ENCODE measurements at regions not wholly inside any gene's neighbourhood (a gene's known extent, or its start where the extent isn't known, plus 50 kb on each side); places are given as distances from the start of the nearest gene placed in this dataset.
A peak's percentile ranks its signal among the peaks of the same experiment; 100 is the strongest.

DNA sequence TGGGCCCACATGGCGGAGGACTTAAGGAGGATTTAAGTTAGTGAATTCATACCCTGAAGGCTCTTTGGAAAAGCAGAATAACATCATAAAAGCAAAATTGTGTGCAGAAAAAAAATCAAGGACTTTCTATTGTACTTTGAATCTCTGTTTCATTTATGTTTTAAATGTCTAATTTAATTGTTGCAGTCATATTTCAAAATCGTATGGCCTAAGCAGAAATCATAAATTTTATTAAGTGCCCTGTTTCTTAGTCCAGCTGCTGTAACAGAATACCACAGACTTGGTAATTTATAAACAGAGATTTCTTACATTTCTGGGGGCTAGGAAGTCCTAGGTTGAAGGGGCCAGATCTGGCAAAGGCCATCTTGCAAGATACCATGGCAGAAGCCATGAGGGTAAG lies 555.6 kb downstream of the LTN1 start:
- no peak overlapping the region for H3K4me2 ChIP-seq
- TF ChIP-seq STAT1 (IDR thresholded peaks at IDR 0.05; ENCODE audit: unreplicated experiment) (no peak), CREB1 (CRISPR knock-in tag; IDR thresholded peaks at IDR 0.05; ENCODE audit: low read depth) (no peak)
- H3F3A ChIP-seq (replicated peaks; ENCODE audit: low read depth), result no peaks in the 10 kb centered on the region
- H3K4me1 Mint-ChIP-seq, result no peaks in the 10 kb centered on the region
- H3K79me2 ChIP-seq (replicated peaks; ENCODE audit: insufficient read depth), result no peaks in the 10 kb centered on the region
- no peak overlapping the region for H3K27ac ChIP-seq (ENCODE audit: low read depth)
- no peak overlapping the region for H3K4me3 Mint-ChIP-seq
- no peak for DNase-seq (ENCODE audit: low spot score)
- H3K36me3 ChIP-seq (ENCODE audit: insufficient read depth), result no peaks in the 10 kb centered on the region
- H3K27ac Mint-ChIP-seq, result no peak overlapping the region
- no peaks in the 10 kb centered on the region for H3K27me3 ChIP-seq (ENCODE audit: insufficient read depth)
- H3K9me3 Mint-ChIP-seq, result no peaks in the 10 kb centered on the region
- H4K20me1 ChIP-seq (replicated peaks; ENCODE audit: insufficient read depth), result no peaks in the 10 kb centered on the region
- peaks cover 4% of the 10 kb centered on the region for H3K27me3 Mint-ChIP-seq (ENCODE audit: insufficient read depth, low read depth, poor library complexity)
- no peak overlapping the region for H3K4me3 ChIP-seq
- 0 out of 2 replicates have a peak, but pooled peaks cover 2% of the 10 kb centered on the region for H3K9me2 ChIP-seq (ENCODE audit: insufficient read depth)
- H3K36me3 Mint-ChIP-seq (ENCODE audit: low read depth), result no peaks in the 10 kb centered on the region
- no peak overlapping the region for H2AFZ ChIP-seq
- ATAC-seq, result no peak
- H3K4me1 ChIP-seq (ENCODE audit: insufficient read depth), result no peaks in the 10 kb centered on the region

DNA sequence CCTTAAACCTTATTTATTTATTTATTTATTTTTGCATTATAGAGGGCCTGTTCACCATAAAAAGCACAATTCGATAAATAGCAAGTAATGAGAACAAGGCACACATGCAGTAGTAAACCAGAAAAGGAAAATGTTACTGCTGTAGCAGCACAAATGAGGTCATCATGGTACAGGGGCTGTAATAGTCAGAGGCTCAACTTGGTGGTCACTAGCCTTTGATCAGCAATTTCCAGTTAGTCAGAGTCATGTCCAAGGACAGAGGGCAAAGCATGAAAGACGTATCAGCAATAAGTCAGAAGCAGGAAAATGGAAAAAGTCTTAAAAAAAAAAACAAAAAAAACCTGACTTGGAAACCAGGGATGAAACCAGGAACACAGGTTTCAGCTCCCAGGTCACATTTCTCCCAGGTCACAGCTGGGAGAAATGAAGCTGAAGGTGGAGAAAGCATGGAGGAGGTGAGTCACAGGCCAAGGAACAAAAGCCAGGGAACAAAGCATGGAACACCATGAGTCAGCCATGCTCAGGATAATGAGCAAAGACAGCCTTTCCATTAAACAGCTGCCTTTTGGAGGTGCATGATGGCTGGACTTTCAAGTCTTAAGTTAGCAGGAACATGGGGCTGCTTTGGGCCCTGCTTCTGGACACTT lies 556.3 kb downstream of the LTN1 start:
- 0 out of 2 replicates have a peak overlapping the region, but pooled peaks have one; percentile 7 for H2AFZ ChIP-seq
- peaks cover 5% of the 10 kb centered on the region; the same call in 1 of the 2 replicates for H3K9me2 ChIP-seq (ENCODE audit: insufficient read depth)
- H4K20me1 ChIP-seq (replicated peaks; ENCODE audit: insufficient read depth), result no peaks in the 10 kb centered on the region
- H3K27me3 ChIP-seq (ENCODE audit: insufficient read depth), result no peaks in the 10 kb centered on the region
- Mint-ChIP-seq H3K9me3 (no peaks in the 10 kb centered on the region), H3K4me1 (no peaks in the 10 kb centered on the region), H3K4me3 (no peak overlapping the region), H3K36me3 (ENCODE audit: low read depth) (no peaks in the 10 kb centered on the region), H3K27ac (no peak overlapping the region; the same call in 1 of the 2 replicates), H3K27me3 (ENCODE audit: insufficient read depth, low read depth, poor library complexity) (peaks cover 4% of the 10 kb centered on the region)
- H3F3A ChIP-seq (replicated peaks; ENCODE audit: low read depth), result no peaks in the 10 kb centered on the region
- DNase-seq (ENCODE audit: low spot score), result no peak
- H3K4me3 ChIP-seq, result no peak overlapping the region
- no peaks in the 10 kb centered on the region for H3K79me2 ChIP-seq (replicated peaks; ENCODE audit: insufficient read depth)
- ATAC-seq, result no peak
- no peaks in the 10 kb centered on the region for H3K36me3 ChIP-seq (ENCODE audit: insufficient read depth)
- no peak overlapping the region for H3K4me2 ChIP-seq
- no peaks in the 10 kb centered on the region for H3K4me1 ChIP-seq (ENCODE audit: insufficient read depth)
- H3K27ac ChIP-seq (ENCODE audit: low read depth), result no peak overlapping the region
- TF ChIP-seq EZH2 (IDR thresholded peaks at IDR 0.05; ENCODE audit: low read depth, unreplicated experiment) (no peak), CREB1 (CRISPR knock-in tag; IDR thresholded peaks at IDR 0.05; ENCODE audit: low read depth) (no peak), STAT1 (IDR thresholded peaks at IDR 0.05; ENCODE audit: unreplicated experiment) (no peak), NANOG (IDR thresholded peaks at IDR 0.05; ENCODE audit: borderline replicate concordance) (no peak), ZNF114 (CRISPR knock-in tag; IDR thresholded peaks at IDR 0.05) (no peak), EZH2phosphoT487 (IDR thresholded peaks at IDR 0.05; ENCODE audit: unreplicated experiment) (no peak), JUNB (IDR thresholded peaks at IDR 0.05; ENCODE audit: unreplicated experiment) (no peak)
- TF ChIP-seq, protein P1, sequence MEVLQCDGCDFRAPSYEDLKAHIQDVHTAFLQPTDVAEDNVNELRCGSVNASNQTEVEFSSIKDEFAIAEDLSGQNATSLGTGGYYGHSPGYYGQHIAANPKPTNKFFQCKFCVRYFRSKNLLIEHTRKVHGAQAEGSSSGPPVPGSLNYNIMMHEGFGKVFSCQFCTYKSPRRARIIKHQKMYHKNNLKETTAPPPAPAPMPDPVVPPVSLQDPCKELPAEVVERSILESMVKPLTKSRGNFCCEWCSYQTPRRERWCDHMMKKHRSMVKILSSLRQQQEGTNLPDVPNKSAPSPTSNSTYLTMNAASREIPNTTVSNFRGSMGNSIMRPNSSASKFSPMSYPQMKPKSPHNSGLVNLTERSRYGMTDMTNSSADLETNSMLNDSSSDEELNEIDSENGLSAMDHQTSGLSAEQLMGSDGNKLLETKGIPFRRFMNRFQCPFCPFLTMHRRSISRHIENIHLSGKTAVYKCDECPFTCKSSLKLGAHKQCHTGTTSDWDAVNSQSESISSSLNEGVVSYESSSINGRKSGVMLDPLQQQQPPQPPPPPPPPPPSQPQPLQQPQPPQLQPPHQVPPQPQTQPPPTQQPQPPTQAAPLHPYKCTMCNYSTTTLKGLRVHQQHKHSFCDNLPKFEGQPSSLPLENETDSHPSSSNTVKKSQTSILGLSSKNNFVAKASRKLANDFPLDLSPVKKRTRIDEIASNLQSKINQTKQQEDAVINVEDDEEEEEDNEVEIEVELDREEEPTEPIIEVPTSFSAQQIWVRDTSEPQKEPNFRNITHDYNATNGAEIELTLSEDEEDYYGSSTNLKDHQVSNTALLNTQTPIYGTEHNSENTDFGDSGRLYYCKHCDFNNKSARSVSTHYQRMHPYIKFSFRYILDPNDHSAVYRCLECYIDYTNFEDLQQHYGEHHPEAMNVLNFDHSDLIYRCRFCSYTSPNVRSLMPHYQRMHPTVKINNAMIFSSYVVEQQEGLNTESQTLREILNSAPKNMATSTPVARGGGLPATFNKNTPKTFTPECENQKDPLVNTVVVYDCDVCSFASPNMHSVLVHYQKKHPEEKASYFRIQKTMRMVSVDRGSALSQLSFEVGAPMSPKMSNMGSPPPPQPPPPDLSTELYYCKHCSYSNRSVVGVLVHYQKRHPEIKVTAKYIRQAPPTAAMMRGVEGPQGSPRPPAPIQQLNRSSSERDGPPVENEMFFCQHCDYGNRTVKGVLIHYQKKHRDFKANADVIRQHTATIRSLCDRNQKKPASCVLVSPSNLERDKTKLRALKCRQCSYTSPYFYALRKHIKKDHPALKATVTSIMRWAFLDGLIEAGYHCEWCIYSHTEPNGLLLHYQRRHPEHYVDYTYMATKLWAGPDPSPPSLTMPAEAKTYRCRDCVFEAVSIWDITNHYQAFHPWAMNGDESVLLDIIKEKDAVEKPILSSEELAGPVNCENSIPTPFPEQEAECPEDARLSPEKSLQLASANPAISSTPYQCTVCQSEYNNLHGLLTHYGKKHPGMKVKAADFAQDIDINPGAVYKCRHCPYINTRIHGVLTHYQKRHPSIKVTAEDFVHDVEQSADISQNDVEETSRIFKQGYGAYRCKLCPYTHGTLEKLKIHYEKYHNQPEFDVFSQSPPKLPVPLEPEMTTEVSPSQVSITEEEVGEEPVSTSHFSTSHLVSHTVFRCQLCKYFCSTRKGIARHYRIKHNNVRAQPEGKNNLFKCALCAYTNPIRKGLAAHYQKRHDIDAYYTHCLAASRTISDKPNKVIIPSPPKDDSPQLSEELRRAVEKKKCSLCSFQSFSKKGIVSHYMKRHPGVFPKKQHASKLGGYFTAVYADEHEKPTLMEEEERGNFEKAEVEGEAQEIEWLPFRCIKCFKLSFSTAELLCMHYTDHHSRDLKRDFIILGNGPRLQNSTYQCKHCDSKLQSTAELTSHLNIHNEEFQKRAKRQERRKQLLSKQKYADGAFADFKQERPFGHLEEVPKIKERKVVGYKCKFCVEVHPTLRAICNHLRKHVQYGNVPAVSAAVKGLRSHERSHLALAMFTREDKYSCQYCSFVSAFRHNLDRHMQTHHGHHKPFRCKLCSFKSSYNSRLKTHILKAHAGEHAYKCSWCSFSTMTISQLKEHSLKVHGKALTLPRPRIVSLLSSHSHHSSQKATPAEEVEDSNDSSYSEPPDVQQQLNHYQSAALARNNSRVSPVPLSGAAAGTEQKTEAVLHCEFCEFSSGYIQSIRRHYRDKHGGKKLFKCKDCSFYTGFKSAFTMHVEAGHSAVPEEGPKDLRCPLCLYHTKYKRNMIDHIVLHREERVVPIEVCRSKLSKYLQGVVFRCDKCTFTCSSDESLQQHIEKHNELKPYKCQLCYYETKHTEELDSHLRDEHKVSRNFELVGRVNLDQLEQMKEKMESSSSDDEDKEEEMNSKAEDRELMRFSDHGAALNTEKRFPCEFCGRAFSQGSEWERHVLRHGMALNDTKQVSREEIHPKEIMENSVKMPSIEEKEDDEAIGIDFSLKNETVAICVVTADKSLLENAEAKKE (CRISPR knock-in tag; IDR thresholded peaks at IDR 0.05), result no peak
- TF ChIP-seq, protein P2, sequence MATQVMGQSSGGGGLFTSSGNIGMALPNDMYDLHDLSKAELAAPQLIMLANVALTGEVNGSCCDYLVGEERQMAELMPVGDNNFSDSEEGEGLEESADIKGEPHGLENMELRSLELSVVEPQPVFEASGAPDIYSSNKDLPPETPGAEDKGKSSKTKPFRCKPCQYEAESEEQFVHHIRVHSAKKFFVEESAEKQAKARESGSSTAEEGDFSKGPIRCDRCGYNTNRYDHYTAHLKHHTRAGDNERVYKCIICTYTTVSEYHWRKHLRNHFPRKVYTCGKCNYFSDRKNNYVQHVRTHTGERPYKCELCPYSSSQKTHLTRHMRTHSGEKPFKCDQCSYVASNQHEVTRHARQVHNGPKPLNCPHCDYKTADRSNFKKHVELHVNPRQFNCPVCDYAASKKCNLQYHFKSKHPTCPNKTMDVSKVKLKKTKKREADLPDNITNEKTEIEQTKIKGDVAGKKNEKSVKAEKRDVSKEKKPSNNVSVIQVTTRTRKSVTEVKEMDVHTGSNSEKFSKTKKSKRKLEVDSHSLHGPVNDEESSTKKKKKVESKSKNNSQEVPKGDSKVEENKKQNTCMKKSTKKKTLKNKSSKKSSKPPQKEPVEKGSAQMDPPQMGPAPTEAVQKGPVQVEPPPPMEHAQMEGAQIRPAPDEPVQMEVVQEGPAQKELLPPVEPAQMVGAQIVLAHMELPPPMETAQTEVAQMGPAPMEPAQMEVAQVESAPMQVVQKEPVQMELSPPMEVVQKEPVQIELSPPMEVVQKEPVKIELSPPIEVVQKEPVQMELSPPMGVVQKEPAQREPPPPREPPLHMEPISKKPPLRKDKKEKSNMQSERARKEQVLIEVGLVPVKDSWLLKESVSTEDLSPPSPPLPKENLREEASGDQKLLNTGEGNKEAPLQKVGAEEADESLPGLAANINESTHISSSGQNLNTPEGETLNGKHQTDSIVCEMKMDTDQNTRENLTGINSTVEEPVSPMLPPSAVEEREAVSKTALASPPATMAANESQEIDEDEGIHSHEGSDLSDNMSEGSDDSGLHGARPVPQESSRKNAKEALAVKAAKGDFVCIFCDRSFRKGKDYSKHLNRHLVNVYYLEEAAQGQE (IDR thresholded peaks at IDR 0.05; ENCODE audit: unreplicated experiment), result no peak
- TF ChIP-seq, protein P3, sequence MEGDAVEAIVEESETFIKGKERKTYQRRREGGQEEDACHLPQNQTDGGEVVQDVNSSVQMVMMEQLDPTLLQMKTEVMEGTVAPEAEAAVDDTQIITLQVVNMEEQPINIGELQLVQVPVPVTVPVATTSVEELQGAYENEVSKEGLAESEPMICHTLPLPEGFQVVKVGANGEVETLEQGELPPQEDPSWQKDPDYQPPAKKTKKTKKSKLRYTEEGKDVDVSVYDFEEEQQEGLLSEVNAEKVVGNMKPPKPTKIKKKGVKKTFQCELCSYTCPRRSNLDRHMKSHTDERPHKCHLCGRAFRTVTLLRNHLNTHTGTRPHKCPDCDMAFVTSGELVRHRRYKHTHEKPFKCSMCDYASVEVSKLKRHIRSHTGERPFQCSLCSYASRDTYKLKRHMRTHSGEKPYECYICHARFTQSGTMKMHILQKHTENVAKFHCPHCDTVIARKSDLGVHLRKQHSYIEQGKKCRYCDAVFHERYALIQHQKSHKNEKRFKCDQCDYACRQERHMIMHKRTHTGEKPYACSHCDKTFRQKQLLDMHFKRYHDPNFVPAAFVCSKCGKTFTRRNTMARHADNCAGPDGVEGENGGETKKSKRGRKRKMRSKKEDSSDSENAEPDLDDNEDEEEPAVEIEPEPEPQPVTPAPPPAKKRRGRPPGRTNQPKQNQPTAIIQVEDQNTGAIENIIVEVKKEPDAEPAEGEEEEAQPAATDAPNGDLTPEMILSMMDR (conservative IDR thresholded peaks at IDR 0.05; ENCODE audit: low read depth in 2 of 2), result no peak

Measured in GM23338 (cell line).